Tibial artery (tissue), 4 donors: ENCODE measurements at regions not wholly inside any gene's neighbourhood (a gene's known extent, or its start where the extent isn't known, plus 50 kb on each side); places are given as distances from the start of the nearest gene placed in this dataset.

Source experiments
- DNase-seq, 2 donors: peaks; one replicate each; pipeline ENCODE4 v3.0.0-alpha.2; 2019
- H3K27ac ChIP-seq, 2 donors: fragments of 200-600 bp; sonication (generic) in 1 of 2; 1 replicate in 1 of 2; 2 replicates in 1 of 2; pipeline ENCODE4 v1.5.1; 2018 to 2019; ENCODE audit warnings: mild to moderate bottlenecking in 1 of 2
- H3K27me3 ChIP-seq, 2 donors: fragments of 200-600 bp; sonication (generic) in 1 of 2; one replicate each; pipeline versions ENCODE4 v1.5.1 to v1.6.0; 2016 to 2019
- H3K36me3 ChIP-seq, 3 donors: fragments of 200-600 bp; sonication (generic) in 2 of 3; one replicate each; pipeline ENCODE4 v1.5.1; 2016 to 2019; ENCODE audit warnings: mild to moderate bottlenecking in 2 of 3
- H3K4me1 ChIP-seq, 4 donors: fragments of 200-600 bp; sonication (generic) in 2 of 4; 1 replicate in 3 of 4; 2 replicates in 1 of 4; pipeline ENCODE4 v1.5.1; 2016 to 2019
- H3K4me3 ChIP-seq, 2 donors: fragments of 200-600 bp; sonication (generic) in 1 of 2; 1 replicate in 1 of 2; 2 replicates in 1 of 2; pipeline ENCODE4 v1.5.1; 2018 to 2019; ENCODE audit warnings: mild to moderate bottlenecking in 2 of 2
- H3K9me3 ChIP-seq, 3 donors: fragments of 200-600 bp; sonication (generic) in 1 of 3; one replicate each; pipeline ENCODE4 v1.5.1; 2016 to 2019
- intact Hi-C: fragments of 100-400 bp; cut with DNase I; formaldehyde crosslinking; loops from one replicate; pipeline ENCODE4 v1.15.0; 2023; ENCODE audit warnings: low total_unique reads
- TF ChIP-seq, protein P1 (sequence below), 2 experiments: fragments of 200-600 bp in 1 of 2; fragments of 450-650 bp in 1 of 2; IDR thresholded peaks; one replicate each; pipeline ENCODE4 v1.5.1; 2017 to 2019; ENCODE audit warnings: antibody characterized with exemption in 2 of 2, mild to moderate bottlenecking in 1 of 2, moderate library complexity in 1 of 2

- Histone ChIP-seq H3K27ac (no peak overlapping the region), H3K9me3 (no peaks in the 10 kb centered on the region), H3K27me3 (no peaks in the 10 kb centered on the region), H3K4me3 (no peak overlapping the region), H3K4me1 (peaks cover 0 to 18% (median 0%) of the 10 kb centered on the region in 4 donors), H3K36me3 (no peaks in the 10 kb centered on the region)
- no peak for DNase-seq
- intact Hi-C loops: no loop called here
- TF ChIP-seq, protein P1, sequence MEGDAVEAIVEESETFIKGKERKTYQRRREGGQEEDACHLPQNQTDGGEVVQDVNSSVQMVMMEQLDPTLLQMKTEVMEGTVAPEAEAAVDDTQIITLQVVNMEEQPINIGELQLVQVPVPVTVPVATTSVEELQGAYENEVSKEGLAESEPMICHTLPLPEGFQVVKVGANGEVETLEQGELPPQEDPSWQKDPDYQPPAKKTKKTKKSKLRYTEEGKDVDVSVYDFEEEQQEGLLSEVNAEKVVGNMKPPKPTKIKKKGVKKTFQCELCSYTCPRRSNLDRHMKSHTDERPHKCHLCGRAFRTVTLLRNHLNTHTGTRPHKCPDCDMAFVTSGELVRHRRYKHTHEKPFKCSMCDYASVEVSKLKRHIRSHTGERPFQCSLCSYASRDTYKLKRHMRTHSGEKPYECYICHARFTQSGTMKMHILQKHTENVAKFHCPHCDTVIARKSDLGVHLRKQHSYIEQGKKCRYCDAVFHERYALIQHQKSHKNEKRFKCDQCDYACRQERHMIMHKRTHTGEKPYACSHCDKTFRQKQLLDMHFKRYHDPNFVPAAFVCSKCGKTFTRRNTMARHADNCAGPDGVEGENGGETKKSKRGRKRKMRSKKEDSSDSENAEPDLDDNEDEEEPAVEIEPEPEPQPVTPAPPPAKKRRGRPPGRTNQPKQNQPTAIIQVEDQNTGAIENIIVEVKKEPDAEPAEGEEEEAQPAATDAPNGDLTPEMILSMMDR (IDR thresholded peaks at IDR 0.05): no peak
Observed at GRCh38 chr5:57398413-57399093, 84.1 kb downstream of the ACTBL2 start.

- Histone ChIP-seq H3K4me3 (no peak overlapping the region), H3K27me3 (no peaks in the 10 kb centered on the region), H3K4me1 (peaks cover 0 to 10% (median 0%) of the 10 kb centered on the region in 4 donors), H3K9me3 (no peaks in the 10 kb centered on the region), H3K36me3 (no peaks in the 10 kb centered on the region), H3K27ac (no peak overlapping the region)
- DNase-seq: no peak
- TF ChIP-seq, protein P1 (IDR thresholded peaks at IDR 0.05): no peak
- intact Hi-C loops: no loop called here
Observed at GRCh38 chr5:57396701-57397100, 85.9 kb downstream of the ACTBL2 start.

- H3K27me3 ChIP-seq: no peaks in the 10 kb centered on the region
- TF ChIP-seq, protein P1 (IDR thresholded peaks at IDR 0.05): no peak
Observed at GRCh38 chr5:57394421-57395210, 88.0 kb downstream of the ACTBL2 start.

DNA sequence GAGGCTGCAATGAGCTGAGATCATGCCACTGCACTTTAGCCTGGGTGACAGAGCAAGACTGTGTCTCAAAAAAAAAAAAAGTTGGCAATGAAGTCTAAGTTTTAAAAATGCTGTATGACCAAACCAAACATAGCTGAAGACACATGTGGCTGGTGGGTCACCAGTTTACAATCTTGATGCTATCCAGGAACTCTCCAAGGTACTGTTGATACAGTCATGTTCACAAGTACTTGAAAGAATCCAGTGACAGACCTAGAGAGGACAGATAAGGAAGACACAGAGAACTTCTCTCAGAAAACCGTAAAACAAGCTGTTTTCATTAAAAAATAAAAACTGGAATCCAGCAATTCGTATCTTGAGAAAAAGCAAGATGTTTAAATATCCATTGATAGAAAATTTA is 95.7 kb downstream of the ACTBL2 start:
- no peak overlapping the region for H3K4me3 ChIP-seq
- H3K36me3 ChIP-seq: no peaks in the 10 kb centered on the region
- H3K27ac ChIP-seq: no peak overlapping the region
- H3K27me3 ChIP-seq: no peaks in the 10 kb centered on the region
- TF ChIP-seq, protein P1 (IDR thresholded peaks at IDR 0.05): no peak
- intact Hi-C loops: no loop called here
- DNase-seq: no peak
- H3K4me1 ChIP-seq: peaks cover 0 to 11% (median 0%) of the 10 kb centered on the region in 4 donors
- no peaks in the 10 kb centered on the region for H3K9me3 ChIP-seq

More at GRCh38 chr5:57394421-57395210, 88.0 kb downstream of the ACTBL2 start:
- H3K9me3 ChIP-seq: no peaks in the 10 kb centered on the region
- H3K4me1 ChIP-seq: peaks cover 0 to 10% (median 0%) of the 10 kb centered on the region in 4 donors
- H3K4me3 ChIP-seq: no peak overlapping the region
- no peaks in the 10 kb centered on the region for H3K36me3 ChIP-seq
- no peak for DNase-seq
- intact Hi-C loops: no loop called here
- no peak overlapping the region for H3K27ac ChIP-seq

DNA sequence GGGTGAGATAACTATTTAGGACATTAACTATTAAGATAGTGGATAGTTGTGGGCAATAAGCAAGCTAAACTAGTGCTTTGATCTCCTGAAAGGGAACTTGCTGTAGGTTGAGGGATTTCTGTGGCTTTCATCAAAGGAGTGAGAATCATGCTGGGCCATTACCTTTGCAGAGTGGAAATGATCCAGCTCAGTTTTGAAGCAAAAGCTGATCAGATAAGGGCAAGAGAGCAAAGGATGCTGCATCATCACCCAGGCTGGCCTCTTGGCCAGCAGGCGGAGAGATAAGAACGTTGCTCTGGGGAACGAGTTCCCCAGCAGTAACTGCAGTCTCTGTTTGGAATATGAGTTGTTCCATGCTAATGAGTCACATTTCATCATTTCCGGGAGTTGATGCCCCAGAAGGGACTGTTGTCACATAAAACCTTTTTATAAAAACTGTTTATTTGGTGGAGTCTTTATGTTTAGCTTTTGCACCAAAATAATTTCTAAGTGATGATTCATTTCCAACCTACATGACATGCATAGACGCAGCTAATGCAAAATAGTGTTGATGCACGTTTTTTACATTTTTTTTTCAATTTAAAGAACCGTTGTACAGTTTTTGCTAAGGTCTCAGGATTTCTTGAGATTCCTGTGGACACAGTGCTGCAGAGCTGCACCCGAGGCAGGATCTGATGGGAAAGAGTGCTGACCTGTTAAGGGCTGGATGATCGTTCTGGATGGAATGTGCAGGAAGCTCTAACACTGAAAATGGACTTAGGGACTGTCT is 99.3 kb downstream of the ACTBL2 start:
- intact Hi-C loops: no loop called here
- Histone ChIP-seq H3K27ac (peak overlapping the region in 1 of 2 donors; percentile 34), H3K4me3 (no peak overlapping the region), H3K27me3 (no peaks in the 10 kb centered on the region), H3K9me3 (no peaks in the 10 kb centered on the region), H3K4me1 (peaks cover 0 to 11% (median 0%) of the 10 kb centered on the region in 4 donors), H3K36me3 (no peaks in the 10 kb centered on the region)
- TF ChIP-seq, protein P1 (IDR thresholded peaks at IDR 0.05): peak; percentile 35 to 38
- DNase-seq: no peak
